ENCODE measurements at regions not wholly inside any gene's neighbourhood (a gene's known extent, or its start where the extent isn't known, plus 50 kb on each side); places are given as distances from the start of the nearest gene placed in this dataset.
"Not testable (repeated sequence)": the region's sequence is repeated elsewhere in the genome, so short reads cannot be mapped to it uniquely, and the experiment has no call there.

DNA sequence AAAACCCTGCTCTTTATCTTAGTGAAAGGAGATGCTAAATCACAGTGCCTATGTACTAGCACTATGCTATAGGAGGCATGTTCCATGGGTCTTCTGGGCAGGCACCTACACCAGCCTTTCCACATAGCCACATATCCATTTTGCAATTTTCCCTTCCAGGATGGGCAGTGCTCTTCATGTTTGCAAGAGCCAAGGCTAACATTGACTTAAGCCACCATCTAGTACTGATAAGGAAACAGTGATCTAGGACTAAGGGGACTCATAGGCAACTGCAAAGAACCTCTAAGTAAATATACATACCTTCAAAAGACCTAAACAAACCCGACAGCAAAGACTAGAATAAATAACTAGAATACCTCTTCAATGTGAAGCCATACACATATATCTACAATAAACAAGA is 919.7 kb upstream of the GYPC start:
- no peak for DNase-seq

- peak; percentile 52 for DNase-seq
Observed at GRCh38 chr2:125745514-125745913, 910.4 kb upstream of the GYPC start.

DNA sequence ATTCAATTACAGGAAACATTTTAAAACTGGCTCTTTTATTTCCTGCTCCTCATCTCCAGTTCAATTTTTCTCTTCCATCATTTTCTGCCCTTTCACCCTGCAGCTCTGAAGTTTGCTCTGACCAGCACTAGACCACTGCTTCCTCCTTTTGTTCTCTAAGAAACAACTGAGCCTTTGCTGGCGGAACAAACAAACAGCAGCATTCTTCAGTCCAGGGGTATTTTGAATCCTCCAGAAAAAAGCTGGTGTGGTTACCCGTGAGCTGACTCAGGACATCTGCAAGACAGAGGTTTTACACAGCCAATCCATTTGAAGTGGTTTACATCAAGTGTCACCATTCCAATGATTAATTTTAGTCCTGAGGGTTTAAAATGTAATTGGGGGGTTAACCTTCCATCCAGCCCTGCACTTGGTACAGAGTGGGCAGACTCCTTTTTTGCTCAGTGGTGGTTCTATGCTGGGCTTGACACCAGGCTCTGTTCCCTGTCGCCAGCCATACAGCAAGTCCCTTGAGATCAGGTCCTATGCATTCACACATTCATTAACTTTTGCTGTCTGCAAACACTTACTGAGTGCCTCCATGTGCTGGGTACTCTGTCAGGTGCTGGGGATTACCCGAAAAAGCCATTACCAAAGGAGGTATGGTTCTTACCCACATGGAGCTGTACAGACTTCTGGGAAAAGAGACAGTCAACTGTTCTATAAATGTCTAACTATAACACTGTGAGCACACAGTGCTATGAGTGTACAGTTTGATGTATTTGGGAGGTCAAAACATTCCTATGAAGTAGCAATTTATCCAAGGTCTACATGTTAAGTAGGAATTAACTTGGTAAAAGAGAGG is 909.4 kb upstream of the GYPC start:
- no peak for DNase-seq

GRCh38 chr2:125747165-125747425 is 908.9 kb upstream of the GYPC start:
- no peak for DNase-seq

- DNase-seq = peak; percentile 54
Observed at GRCh38 chr2:125756431-125756830, 899.5 kb upstream of the GYPC start.

DNA sequence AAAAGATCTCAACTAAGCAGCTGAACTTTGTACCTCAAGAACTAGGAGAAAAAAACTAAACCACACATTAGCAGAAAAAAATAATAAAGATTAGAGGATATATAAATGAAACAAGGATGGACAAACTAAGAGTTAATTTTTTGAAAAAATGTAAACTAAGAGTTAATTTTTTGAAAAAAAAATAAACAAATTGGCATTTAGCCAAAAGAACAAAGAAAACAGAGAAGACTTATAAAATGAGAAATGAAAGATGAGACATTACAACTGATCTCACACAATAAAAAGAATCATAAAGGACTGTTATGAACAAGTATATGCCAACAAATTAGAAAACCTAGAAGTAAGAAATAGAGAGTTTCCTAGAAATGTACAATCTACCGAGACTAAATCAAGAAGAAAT is 859.2 kb upstream of the GYPC start:
- DNase-seq = no peak

DNA sequence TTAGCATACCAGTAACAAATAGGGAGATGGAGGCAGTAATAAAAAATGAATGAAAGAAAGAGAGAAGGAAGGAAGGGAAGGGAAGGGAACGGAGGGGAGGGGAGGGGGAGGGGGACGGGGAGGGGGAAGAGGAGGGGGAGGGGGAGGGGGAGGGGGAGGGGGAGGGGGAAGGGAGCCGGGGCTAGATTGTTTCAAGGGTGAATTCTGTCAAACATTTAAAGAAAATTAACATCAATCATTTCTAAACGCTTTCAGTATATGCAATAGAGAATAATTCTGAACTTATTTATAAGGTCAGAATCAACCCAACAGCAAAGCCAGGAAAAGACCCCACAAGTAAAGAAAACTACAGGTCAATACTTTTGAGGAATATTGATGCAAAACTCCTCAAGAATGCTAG is 858.8 kb upstream of the GYPC start:
- no peak for DNase-seq

DNA sequence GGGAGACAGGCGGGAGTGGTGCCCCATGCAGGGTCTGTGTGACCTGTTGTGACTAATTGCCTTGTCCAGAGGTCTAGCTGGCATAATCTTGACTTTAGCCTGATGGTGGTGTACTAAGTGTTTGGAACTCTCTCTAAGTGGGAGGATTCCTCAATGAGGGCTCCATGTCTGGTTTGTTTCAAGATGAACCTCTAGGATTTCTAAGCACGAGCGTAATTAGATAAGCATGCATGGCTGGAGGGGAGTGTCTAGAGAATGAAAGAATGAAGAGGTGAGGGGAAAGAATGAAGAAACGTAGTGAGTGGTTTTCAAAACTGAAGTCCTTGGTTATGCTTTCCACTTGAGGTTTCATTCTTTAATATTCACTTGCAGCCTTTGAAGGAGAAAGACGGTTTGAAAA is 833.2 kb upstream of the GYPC start:
- DNase-seq = no peak

- DNase-seq = not testable (repeated sequence)
Observed at GRCh38 chr2:125825781-125826180, 830.2 kb upstream of the GYPC start.

GRCh38 chr2:125837128-125837527 is 818.8 kb upstream of the GYPC start:
- DNase-seq = peak; percentile 30

DNA sequence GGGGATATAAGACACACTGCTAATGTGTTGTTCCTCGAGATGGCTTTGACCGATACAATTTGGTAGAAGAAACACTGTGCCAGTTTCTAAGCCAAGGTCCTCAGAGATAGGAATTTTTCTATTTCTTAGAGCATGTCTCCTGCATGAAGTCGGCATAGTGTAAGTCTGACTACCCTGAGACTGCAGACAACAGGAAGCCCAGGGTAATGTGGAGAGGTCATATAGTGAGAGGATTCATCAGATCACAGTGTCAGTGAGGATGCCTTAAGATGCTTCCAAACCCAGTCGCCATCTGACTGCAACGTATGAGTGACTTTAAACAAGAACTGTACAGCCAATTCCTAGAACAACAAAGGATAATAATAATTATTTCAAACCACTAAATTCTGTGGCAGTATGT is 818.3 kb upstream of the GYPC start:
- peak; percentile 6 for DNase-seq

GRCh38 chr2:125839945-125840344 is 816.0 kb upstream of the GYPC start:
- no peak for DNase-seq

DNA sequence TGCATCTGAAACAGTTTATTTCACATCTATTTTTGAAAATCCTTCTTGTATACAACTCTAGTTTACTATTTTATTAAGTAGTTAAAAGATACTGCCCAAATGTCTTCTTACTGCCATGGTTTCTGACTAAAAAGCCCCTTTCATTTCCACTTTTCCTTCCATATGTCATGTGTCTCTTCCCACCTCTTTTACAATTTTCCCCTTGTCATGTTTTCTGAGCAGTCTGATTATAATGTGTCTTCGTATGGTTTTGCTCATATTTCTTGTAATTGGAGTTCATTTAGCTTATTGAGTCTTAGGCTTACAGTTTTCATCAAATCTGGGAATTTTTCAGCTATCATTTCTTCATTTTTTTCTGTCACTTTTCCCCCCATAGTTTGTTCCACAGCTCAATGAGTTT is 813.9 kb upstream of the GYPC start:
- no peak for DNase-seq

DNA sequence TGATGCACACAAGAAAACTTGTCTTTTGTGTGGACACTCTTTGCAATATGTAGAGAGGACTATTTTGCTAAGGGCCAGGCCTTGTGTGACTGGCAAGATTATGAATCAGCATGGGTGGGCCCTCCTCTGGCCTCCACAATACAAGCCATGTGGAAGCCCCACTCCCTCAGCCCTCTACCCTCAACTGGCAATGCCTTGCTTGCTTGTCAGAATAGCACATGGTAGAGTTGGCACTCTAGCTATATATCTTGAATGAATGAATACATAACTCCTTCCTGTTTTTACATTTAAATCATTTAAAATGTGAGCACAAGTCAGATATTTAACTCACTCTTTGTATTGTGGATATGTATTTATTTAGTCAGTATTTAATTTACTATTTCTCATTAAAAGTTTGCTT is 805.4 kb upstream of the GYPC start:
- DNase-seq = no peak

GRCh38 chr2:125852364-125852763 is 803.6 kb upstream of the GYPC start:
- DNase-seq = no peak

DNA sequence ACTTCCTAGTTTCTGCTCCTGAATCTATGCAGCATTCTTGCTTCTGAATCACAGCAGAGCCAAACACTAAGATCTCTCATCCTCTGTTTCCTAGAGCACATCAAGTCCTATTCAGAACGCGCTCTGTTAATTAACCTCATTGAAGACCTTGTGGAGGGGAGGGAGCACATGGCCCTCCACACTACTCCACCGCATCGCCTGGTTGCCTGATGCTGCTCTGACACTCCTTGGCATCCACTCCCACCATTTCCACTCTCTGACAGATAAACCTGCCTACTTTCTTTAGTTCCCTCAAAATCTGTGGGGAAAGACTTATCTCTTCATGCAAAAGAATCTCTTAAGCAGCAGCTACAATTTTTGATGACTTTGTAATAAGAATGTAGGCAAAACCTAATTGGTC is 802.3 kb upstream of the GYPC start:
- no peak for DNase-seq

DNA sequence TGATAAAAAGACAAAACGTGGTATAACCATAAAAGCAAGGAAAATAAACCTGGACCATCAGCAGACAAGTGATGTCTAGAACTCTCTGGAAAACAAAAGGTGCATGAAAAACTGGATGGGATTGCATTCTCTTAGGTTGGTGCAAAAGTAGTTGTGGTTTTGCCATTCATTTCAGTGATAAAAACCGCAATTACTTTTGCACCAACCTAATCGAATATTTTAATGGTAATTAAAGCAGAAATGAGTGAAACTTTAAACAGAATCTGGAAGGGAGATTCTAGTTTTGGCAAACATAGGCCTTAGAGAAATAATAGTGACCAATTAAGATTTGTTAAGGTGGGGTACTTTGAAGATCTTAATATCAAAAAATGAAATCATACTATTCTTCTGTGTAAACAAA is 800.8 kb upstream of the GYPC start:
- DNase-seq = no peak

- no peak for DNase-seq
Observed at GRCh38 chr2:125857971-125858794, 797.8 kb upstream of the GYPC start.

- no peak for DNase-seq
Observed at GRCh38 chr2:125861461-125861860, 794.5 kb upstream of the GYPC start.

GRCh38 chr2:125867908-125868307 is 788.0 kb upstream of the GYPC start:
- no peak for DNase-seq

DNA sequence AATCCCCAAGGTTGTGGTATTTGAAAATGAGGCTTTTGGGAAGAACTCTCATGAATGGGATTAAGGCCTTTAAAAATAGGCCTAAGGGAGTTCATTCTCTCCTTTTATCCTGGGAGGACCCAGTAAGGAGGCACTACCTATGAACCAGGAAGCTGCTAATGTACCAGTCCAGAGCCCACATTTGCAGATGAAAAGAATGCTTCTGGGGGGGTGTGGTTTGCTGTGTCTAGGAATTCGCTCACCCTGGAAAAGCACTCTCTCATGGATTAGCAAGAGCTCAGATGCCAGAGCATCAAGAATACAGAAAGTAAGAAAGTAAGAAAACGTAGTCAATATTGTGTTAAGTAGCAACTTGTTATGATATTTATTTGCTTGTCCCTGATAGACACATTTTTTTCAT is 785.7 kb upstream of the GYPC start:
- no peak for DNase-seq

- no peak for DNase-seq
Observed at GRCh38 chr2:125870746-125871145, 785.2 kb upstream of the GYPC start.

DNA sequence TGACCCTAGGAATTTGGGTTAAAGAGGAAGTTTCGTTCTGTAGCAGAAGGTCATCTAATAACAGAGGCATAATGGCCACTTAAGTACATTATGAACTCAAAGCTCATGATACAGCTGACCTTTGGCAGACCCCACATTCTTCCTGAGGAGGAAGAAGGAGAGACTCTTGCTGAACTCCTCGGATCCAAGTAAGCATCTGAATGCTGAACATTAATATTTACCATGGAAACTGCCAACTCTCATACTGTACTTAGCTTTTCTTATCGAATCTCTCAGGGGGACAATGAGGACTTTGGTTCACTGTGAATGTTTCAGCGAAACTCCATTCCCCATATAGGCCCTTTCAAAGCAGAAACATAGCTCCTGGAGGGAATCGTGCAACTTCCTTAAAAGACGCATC is 781.4 kb upstream of the GYPC start:
- DNase-seq = no peak

GRCh38 chr2:125885340-125885739 is 770.6 kb upstream of the GYPC start:
- no peak for DNase-seq

DNA sequence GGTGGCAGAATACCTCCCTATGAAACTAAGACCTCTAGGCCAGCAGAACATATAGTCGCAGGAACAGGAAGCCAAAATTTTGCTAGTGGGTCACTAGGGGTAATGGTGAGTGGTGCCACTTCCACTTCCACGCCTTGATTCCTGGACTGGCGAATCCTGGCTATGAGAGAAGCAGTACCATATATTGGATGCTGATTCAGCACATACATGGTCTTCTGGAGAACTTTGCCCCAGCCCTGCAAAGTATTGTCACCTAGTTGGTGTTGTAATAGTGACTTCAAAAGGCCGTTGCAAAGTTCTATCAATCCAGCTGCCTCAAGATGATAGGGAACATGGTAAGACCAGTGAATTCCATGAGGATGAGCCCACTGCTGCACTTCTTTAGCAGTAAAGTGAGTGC is 769.8 kb upstream of the GYPC start:
- no peak for DNase-seq
